ENCODE measurements at regions not wholly inside any gene's neighbourhood (a gene's known extent, or its start where the extent isn't known, plus 50 kb on each side); places are given as distances from the start of the nearest gene placed in this dataset.

- no peak for ATAC-seq (ENCODE audit: low read depth)
- Histone ChIP-seq H2BK20ac (ENCODE audit: low read depth, low read length) (no peak overlapping the region), H3K4ac (ENCODE audit: low read depth, low read length) (no peak overlapping the region), H3K36me3 (ENCODE audit: control insufficient read depth, insufficient read depth, low read length) (no peaks in the 10 kb centered on the region), H3K23ac (ENCODE audit: low read depth, low read length) (no peak overlapping the region), H2BK15ac (ENCODE audit: low read depth, low read length) (no peak overlapping the region), H3K4me2 (ENCODE audit: low read depth, low read length) (no peak overlapping the region), H3K9ac (ENCODE audit: low read depth, low read length) (no peak overlapping the region), H3K27me3 (ENCODE audit: control insufficient read depth, insufficient read depth, low read length) (no peaks in the 10 kb centered on the region), H2AK9ac (replicated peaks; ENCODE audit: low read depth, low read length, poor library complexity) (no peak overlapping the region), H3K9me1 (ENCODE audit: insufficient read depth, low read length) (no peaks in the 10 kb centered on the region; the same call in 1 of the 2 replicates), H4K5ac (ENCODE audit: low read depth, low read length) (no peak overlapping the region), H2BK5ac (ENCODE audit: low read depth, low read length, poor library complexity, severe bottlenecking) (no peak overlapping the region), H3K4me3 (ENCODE audit: insufficient read depth, low read depth, low read length) (no peak overlapping the region), H2BK120ac (ENCODE audit: low read depth, low read length) (no peak overlapping the region), H3K4me1 (ENCODE audit: control insufficient read depth, insufficient read depth, low read length) (peaks cover 4% of the 10 kb centered on the region; the same call in 1 of the 2 replicates), H4K8ac (ENCODE audit: low read depth in 2 of 2, low read length in 2 of 2) (no peak overlapping the region), H3K9me3 (ENCODE audit: control insufficient read depth, insufficient read depth, low read length) (no peaks in the 10 kb centered on the region), H4K20me1 (ENCODE audit: insufficient read depth, low read length) (no peaks in the 10 kb centered on the region), H2AK5ac (ENCODE audit: low read depth, low read length) (no peak overlapping the region), H2AFZ (replicated peaks; ENCODE audit: low read length, poor library complexity) (no peak overlapping the region), H4K91ac (ENCODE audit: insufficient read depth, low read depth, low read length) (no peak overlapping the region), H3K18ac (ENCODE audit: low read depth, low read length) (no peak overlapping the region), H3K14ac (replicated peaks; ENCODE audit: low read depth, low read length) (no peak overlapping the region), H3K79me1 (ENCODE audit: low read depth in 1 of 2, low read length in 2 of 2) (no peaks in the 10 kb centered on the region), H3K27ac (ENCODE audit: insufficient read depth, low read length) (no peak overlapping the region), H3K56ac (ENCODE audit: extremely low read depth, insufficient read depth, low read length) (no peak overlapping the region)
- dilution Hi-C loops (cut with HindIII; ENCODE audit: low sequenced_read_pairs, unreplicated experiment) (no loop called here), intact Hi-C loops (cut with micrococcal nuclease) (no loop called here), in situ Hi-C loops (cut with MboI; ENCODE audit: low sequenced_read_pairs) (no loop called here)
- ChIA-PET POLR2A (ENCODE audit: unreplicated experiment) (no interaction called here), CTCF (no interaction called here)
- WGBS, 2 experiments (ENCODE audit: extremely low coverage in 2 of 2, insufficient read length in 1 of 2): 67% methylated on average over 1 of the region's 3 CpGs; no CpG with 5 or more reads in 1 of the 2 experiments
- no TSS peak for BruUV-seq (replicated peaks)
- TF ChIP-seq SMC3 (IDR thresholded peaks at IDR 0.05; ENCODE audit: low read depth, low read length): no peak
- no peak for TF ChIP-seq MXI1 (IDR thresholded peaks at IDR 0.05; ENCODE audit: borderline replicate concordance, low read depth, low read length)
- no peak for TF ChIP-seq POLR2A (IDR thresholded peaks at IDR 0.05; ENCODE audit: low read depth, low read length)
- no peak for TF ChIP-seq MAFK (IDR thresholded peaks at IDR 0.05; ENCODE audit: low read depth, low read length)
- TF ChIP-seq MAZ (IDR thresholded peaks at IDR 0.05; ENCODE audit: borderline replicate concordance, low read depth, low read length): no peak
- no peak for TF ChIP-seq CHD1 (IDR thresholded peaks at IDR 0.05; ENCODE audit: low read depth, low read length)
- no peak for TF ChIP-seq NFE2L2 (IDR thresholded peaks at IDR 0.05; ENCODE audit: low read depth, low read length)
- TF ChIP-seq RFX5 (IDR thresholded peaks at IDR 0.05; ENCODE audit: low read depth, low read length): no peak
- no peak for TF ChIP-seq BHLHE40 (IDR thresholded peaks at IDR 0.05; ENCODE audit: low read depth, low read length)
- no peak for TF ChIP-seq RAD21 (IDR thresholded peaks at IDR 0.05; ENCODE audit: low read length)
- no peak for TF ChIP-seq ELK1 (IDR thresholded peaks at IDR 0.05; ENCODE audit: borderline replicate concordance, low read depth, low read length)
- no peak for TF ChIP-seq CTCF (conservative IDR thresholded peaks at IDR 0.05; ENCODE audit: low read depth, low read length)
- TF ChIP-seq RCOR1 (IDR thresholded peaks at IDR 0.05; ENCODE audit: insufficient replicate concordance, low read length): no peak
- no peak for TF ChIP-seq FOS (IDR thresholded peaks at IDR 0.05; ENCODE audit: low read depth, low read length)
- DNase-seq: no peak
These were observed 93.8 kb upstream of the MAP1LC3B2 start for GRCh38 chr12:116465407-116465806.

Measured in IMR-90 (cell line).